Epithelial cell of prostate (primary cell): ENCODE measurements at regions not wholly inside any gene's neighbourhood (a gene's known extent, or its start where the extent isn't known, plus 50 kb on each side); places are given as distances from the start of the nearest gene placed in this dataset.
A peak's percentile ranks its signal among the peaks of the same experiment; 100 is the strongest.

Experiments
- DNase-seq: peaks from one replicate; pipeline ENCODE4 v3.0.0-alpha.2; 2011; ENCODE audit warnings: low read depth, low spot score
- H3K27ac ChIP-seq: fragments of 450-650 bp; 2 replicates; pipeline ENCODE4 v1.5.1; 2017; ENCODE audit warnings: mild to moderate bottlenecking

- H3K27ac ChIP-seq = no peak overlapping the region
- no peak for DNase-seq
Observed at GRCh38 chr5:110913221-110913620, 158.3 kb upstream of the TSLP start.

- DNase-seq = peak; percentile 48
- H3K27ac ChIP-seq = no peak overlapping the region
Observed at GRCh38 chr5:110916381-110917049, 155.0 kb upstream of the TSLP start.

GRCh38 chr5:110917161-110917875 lies 154.2 kb upstream of the TSLP start:
- no peak for DNase-seq
- no peak overlapping the region for H3K27ac ChIP-seq

- DNase-seq = no peak
- no peak overlapping the region for H3K27ac ChIP-seq
Observed at GRCh38 chr5:110918683-110919082, 152.8 kb upstream of the TSLP start.

GRCh38 chr5:110923971-110924370 lies 147.5 kb upstream of the TSLP start:
- no peak overlapping the region for H3K27ac ChIP-seq
- no peak for DNase-seq

- DNase-seq = no peak
- H3K27ac ChIP-seq = no peak overlapping the region
Observed at GRCh38 chr5:110925398-110925797, 146.1 kb upstream of the TSLP start.

GRCh38 chr5:110925916-110926315 lies 145.6 kb upstream of the TSLP start:
- DNase-seq = no peak
- no peak overlapping the region for H3K27ac ChIP-seq

- DNase-seq = no peak
- no peak overlapping the region for H3K27ac ChIP-seq
Observed at GRCh38 chr5:110932755-110933488, 138.6 kb upstream of the TSLP start.

- H3K27ac ChIP-seq = no peak overlapping the region
- no peak for DNase-seq
Observed at GRCh38 chr5:110940136-110940535, 131.4 kb upstream of the TSLP start.

GRCh38 chr5:110945874-110946436 lies 125.6 kb upstream of the TSLP start:
- H3K27ac ChIP-seq = no peak overlapping the region
- no peak for DNase-seq

- peak overlapping the region; percentile 40 for H3K27ac ChIP-seq
- peak; percentile 83 for DNase-seq
Observed at GRCh38 chr5:110951373-110951791, 120.1 kb upstream of the TSLP start.

- H3K27ac ChIP-seq = no peak overlapping the region
- DNase-seq = no peak
Observed at GRCh38 chr5:110956280-110956912, 115.1 kb upstream of the TSLP start.

GRCh38 chr5:110956913-110957813 lies 114.3 kb upstream of the TSLP start:
- peak overlapping the region; percentile 54 for H3K27ac ChIP-seq
- DNase-seq = no peak

- H3K27ac ChIP-seq = peak overlapping the region; percentile 54
Observed at GRCh38 chr5:110957934-110958333, 113.6 kb upstream of the TSLP start.

GRCh38 chr5:110963495-110963894 lies 108.0 kb upstream of the TSLP start:
- DNase-seq = no peak
- H3K27ac ChIP-seq = no peak overlapping the region

More at GRCh38 chr5:110957934-110958333, 113.6 kb upstream of the TSLP start:
- peak; percentile 69 for DNase-seq

GRCh38 chr5:110965773-110966581 lies 105.5 kb upstream of the TSLP start:
- peak; percentile 87 for DNase-seq

GRCh38 chr5:110968246-110969005 lies 103.1 kb upstream of the TSLP start:
- DNase-seq = no peak
- H3K27ac ChIP-seq = peak overlapping the region; percentile 41

More at GRCh38 chr5:110965773-110966581, 105.5 kb upstream of the TSLP start:
- H3K27ac ChIP-seq = peak overlapping the region; percentile 79

GRCh38 chr5:110969502-110969901 lies 102.0 kb upstream of the TSLP start:
- DNase-seq = no peak
- H3K27ac ChIP-seq = no peak overlapping the region
